22Rv1 (cell line): ENCODE measurements at regions not wholly inside any gene's neighbourhood (a gene's known extent, or its start where the extent isn't known, plus 50 kb on each side); places are given as distances from the start of the nearest gene placed in this dataset.
"Not testable (repeated sequence)": the region's sequence is repeated elsewhere in the genome, so short reads cannot be mapped to it uniquely, and the experiment has no call there.

Source experiments
- H3K27ac ChIP-seq: fragments of 450-650 bp; 2 replicates; pipeline ENCODE4 v1.5.1; 2017
- ZFX ChIP-seq: fragments of 450-650 bp; IDR thresholded peaks from 2 replicates; pipeline ENCODE4 v1.6.1; 2017; ENCODE audit warnings: antibody characterized with exemption, borderline replicate concordance
- TF ChIP-seq, protein P1 (sequence below): fragments of 450-650 bp; IDR thresholded peaks from 2 replicates; pipeline ENCODE4 v1.5.1; 2017; ENCODE audit warnings: mild to moderate bottlenecking

DNA sequence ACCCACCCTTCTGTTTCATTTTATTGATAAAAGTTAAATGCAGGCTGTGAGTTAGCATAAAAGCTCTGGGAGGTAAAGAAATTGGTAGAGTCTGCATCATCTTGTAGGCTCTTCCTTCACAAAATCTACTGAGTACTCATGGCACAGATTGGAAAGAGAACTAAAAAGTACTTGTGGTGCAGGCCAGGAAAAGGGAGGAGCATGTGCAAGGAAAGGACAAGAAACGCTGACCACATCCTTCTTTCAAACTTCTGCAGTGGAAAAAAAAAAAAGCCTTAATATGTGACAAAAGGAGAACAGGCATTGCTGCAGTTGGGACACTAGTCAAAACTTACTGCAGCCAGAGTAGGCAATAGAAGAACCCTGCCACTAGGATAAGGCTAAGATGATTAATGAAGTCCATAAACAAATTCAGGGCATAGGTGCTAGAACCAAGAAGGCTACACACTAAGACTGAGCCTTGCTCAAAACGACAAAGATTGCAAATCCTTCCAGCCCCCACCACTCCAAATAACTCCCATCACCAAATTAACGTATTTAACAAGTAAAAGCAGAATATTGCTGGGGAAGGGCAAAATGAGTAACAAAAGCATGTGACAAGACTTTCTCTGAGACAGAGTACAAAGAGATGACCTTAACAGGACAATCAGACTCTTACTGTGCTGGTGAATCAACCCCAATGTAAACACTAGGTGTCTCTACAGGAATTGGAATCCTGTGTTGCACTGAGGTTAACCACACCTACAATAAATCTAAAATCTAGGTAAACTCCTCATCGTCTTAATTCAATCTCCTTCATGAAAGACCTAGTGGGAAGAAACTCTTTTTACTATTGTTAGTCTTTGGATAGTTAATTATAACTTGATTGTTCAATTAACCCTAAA is 1024.8 kb downstream of the TLE1 start:
- H3K27ac ChIP-seq = no peak overlapping the region
- TF ChIP-seq, protein P1, sequence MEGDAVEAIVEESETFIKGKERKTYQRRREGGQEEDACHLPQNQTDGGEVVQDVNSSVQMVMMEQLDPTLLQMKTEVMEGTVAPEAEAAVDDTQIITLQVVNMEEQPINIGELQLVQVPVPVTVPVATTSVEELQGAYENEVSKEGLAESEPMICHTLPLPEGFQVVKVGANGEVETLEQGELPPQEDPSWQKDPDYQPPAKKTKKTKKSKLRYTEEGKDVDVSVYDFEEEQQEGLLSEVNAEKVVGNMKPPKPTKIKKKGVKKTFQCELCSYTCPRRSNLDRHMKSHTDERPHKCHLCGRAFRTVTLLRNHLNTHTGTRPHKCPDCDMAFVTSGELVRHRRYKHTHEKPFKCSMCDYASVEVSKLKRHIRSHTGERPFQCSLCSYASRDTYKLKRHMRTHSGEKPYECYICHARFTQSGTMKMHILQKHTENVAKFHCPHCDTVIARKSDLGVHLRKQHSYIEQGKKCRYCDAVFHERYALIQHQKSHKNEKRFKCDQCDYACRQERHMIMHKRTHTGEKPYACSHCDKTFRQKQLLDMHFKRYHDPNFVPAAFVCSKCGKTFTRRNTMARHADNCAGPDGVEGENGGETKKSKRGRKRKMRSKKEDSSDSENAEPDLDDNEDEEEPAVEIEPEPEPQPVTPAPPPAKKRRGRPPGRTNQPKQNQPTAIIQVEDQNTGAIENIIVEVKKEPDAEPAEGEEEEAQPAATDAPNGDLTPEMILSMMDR = no peak
- no peak for TF ChIP-seq ZFX

GRCh38 chr9:80659751-80660150 is 1029.6 kb downstream of the TLE1 start:
- not testable (repeated sequence) for H3K27ac ChIP-seq

- H3K27ac ChIP-seq = no peak overlapping the region
- TF ChIP-seq ZFX = no peak
- TF ChIP-seq, protein P1 = no peak
Observed at GRCh38 chr9:80651044-80651443, 1038.3 kb downstream of the TLE1 start.

GRCh38 chr9:80649496-80649895 is 1039.9 kb downstream of the TLE1 start:
- no peak for TF ChIP-seq ZFX
- TF ChIP-seq, protein P1 = no peak
- H3K27ac ChIP-seq = no peak overlapping the region

DNA sequence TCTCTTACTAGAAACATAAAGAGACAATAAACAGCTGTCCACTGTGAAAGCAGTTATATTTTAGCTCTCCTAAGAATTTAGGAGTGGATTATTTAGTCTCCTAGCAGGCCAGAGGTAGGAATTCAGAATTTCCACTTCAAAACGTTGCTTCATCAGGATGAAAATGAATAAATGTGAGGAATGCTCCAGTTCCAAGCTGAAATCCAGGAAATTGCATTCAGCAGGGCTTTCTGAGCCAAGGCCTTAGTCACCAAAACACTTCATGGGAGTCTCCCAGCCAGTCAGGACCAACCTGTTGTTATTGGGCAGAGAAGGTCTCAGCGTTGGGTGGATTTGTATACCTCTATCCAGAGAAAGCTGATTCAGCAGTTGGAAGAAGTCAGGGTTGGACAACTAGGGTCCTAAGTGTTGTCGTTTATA is 1040.3 kb downstream of the TLE1 start:
- TF ChIP-seq ZFX = no peak
- TF ChIP-seq, protein P1 = no peak
- no peak overlapping the region for H3K27ac ChIP-seq

GRCh38 chr9:80648336-80648735 is 1041.0 kb downstream of the TLE1 start:
- H3K27ac ChIP-seq = no peak overlapping the region
- TF ChIP-seq ZFX = no peak
- TF ChIP-seq, protein P1 = no peak

DNA sequence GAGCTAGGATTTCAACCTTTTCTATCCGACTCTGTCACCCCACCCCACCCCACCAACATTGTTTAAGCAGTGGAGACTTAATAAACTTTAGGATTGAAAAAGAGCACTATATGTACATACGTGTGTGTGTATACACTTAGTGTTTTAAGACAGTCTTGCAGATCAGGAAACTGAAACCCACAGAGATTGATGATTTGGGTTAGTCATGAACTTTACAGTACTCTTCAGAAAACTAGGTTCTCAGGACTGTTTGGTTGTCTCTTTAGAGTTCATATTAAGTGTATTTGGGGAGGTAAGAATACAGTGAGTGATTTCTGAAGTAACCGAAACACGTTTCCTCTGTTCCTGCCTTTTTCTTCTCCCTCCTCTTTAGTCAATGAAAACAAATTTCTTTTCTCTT is 1043.1 kb downstream of the TLE1 start:
- H3K27ac ChIP-seq = no peak overlapping the region
- TF ChIP-seq, protein P1 = no peak
- TF ChIP-seq ZFX = no peak

DNA sequence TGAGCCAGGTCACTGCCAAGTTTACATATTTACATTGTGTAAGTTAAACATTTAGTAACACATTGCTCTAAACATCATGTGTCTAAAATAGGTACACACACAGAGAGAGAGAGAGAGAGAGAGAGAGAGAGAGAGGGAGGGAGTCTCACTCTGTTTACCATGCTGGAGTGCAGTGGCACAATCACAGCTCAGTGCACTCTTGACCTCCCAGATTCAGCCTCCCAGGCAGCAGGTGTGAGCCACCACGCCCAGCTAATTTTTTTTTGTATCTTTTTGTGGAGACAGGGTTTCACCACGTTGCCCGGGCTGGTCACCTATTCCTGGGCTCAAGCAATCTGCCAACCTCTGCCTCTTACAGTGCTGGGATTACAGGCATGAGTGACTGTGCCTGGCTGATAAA is 1045.3 kb downstream of the TLE1 start:
- no peak overlapping the region for H3K27ac ChIP-seq
- TF ChIP-seq, protein P1 = no peak
- TF ChIP-seq ZFX = no peak
